Ovary (tissue), 3 donors: ENCODE measurements at regions not wholly inside any gene's neighbourhood (a gene's known extent, or its start where the extent isn't known, plus 50 kb on each side); places are given as distances from the start of the nearest gene placed in this dataset.

Experiments used
- CTCF ChIP-seq, 3 donors: fragments of 450-650 bp in 2 of 3; fragments of 200-600 bp in 1 of 3; IDR thresholded peaks; one replicate each; pipeline versions ENCODE4 v1.5.1 to v1.8.0; 2016 to 2022; ENCODE audit warnings: antibody characterized with exemption in 3 of 3, mild to moderate bottlenecking in 1 of 3
- EP300 ChIP-seq: sonication (generic); formaldehyde crosslinking; IDR thresholded peaks from one replicate; pipeline ENCODE4 v1.6.1; 2017; ENCODE audit warnings: antibody characterized with exemption
- POLR2A ChIP-seq: fragments of 450-650 bp; IDR thresholded peaks from one replicate; pipeline ENCODE4 v1.6.1; 2017; ENCODE audit warnings: antibody characterized with exemption, mild to moderate bottlenecking, moderate library complexity
- donor health status: DM: no; HTN: no; CAD: no.

GRCh38 chrX:67408423-67409079 lies 135.3 kb upstream of the AR start:
- TF ChIP-seq EP300 = no peak
- no peak for TF ChIP-seq POLR2A
- no peak for TF ChIP-seq CTCF (IDR thresholded peaks at IDR 0.05)
